Progenitor cell of endocrine pancreas (in vitro differentiated cells): ENCODE measurements at regions not wholly inside any gene's neighbourhood (a gene's known extent, or its start where the extent isn't known, plus 50 kb on each side); places are given as distances from the start of the nearest gene placed in this dataset.

Experiments used
- DNase-seq: peaks from one replicate; pipeline ENCODE4 v3.0.0; 2021; ENCODE audit warnings: low spot score; ENCODE audit not compliant: unreplicated experiment
- H3K27ac Mint-ChIP-seq: 2 replicates; pipeline ENCODE4 v1.8.0; 2021; ENCODE audit warnings: mild to moderate bottlenecking, moderate library complexity, mixed read lengths
- H3K27me3 Mint-ChIP-seq: 2 replicates; pipeline ENCODE4 v1.8.0; 2021; ENCODE audit warnings: mixed read lengths
- H3K36me3 Mint-ChIP-seq: 2 replicates; pipeline ENCODE4 v1.8.0; 2022; ENCODE audit warnings: mixed read lengths; ENCODE audit not compliant: insufficient read depth
- H3K4me1 Mint-ChIP-seq: 2 replicates; pipeline ENCODE4 v1.8.0; 2021; ENCODE audit warnings: low read depth, mixed read lengths
- H3K4me3 Mint-ChIP-seq: 2 replicates; pipeline ENCODE4 v1.8.0; 2021; ENCODE audit warnings: low read depth, mild to moderate bottlenecking, moderate library complexity, mixed read lengths
- H3K9me3 Mint-ChIP-seq: 2 replicates; pipeline ENCODE4 v1.8.0; 2021; ENCODE audit warnings: low read depth, mixed read lengths
- TF ChIP-seq, protein P1 (sequence below): fragments of 200-600 bp; sonication (generic); IDR thresholded peaks from one replicate; pipeline ENCODE4 v1.5.0; 2021; ENCODE audit warnings: antibody characterized with exemption, mild to moderate bottlenecking; ENCODE audit not compliant: unreplicated experiment

DNA sequence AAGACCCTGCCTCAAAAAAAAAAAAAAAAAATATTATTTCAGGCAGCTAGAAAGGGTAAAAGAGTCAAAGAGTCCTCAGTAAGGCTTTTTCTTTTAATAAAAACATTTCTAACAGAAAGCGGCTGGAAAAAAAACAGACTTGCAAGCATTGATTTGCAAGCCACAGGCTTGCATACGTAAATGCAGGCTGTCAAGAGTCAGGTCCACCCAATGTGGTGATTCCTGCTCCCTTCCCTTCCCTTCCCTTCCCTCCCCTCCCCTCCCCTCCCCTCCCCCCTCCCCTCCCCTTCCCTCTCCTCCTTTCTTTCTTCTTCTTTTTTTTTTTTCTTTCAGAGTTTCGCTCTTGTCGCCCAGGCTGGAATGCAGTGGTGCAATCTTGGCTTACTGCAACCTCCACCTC lies 74.4 kb upstream of the GULP1 start:
- no peaks in the 10 kb centered on the region for H3K27me3 Mint-ChIP-seq
- H3K36me3 Mint-ChIP-seq: no peaks in the 10 kb centered on the region
- no peak overlapping the region for H3K4me3 Mint-ChIP-seq
- TF ChIP-seq, protein P1, sequence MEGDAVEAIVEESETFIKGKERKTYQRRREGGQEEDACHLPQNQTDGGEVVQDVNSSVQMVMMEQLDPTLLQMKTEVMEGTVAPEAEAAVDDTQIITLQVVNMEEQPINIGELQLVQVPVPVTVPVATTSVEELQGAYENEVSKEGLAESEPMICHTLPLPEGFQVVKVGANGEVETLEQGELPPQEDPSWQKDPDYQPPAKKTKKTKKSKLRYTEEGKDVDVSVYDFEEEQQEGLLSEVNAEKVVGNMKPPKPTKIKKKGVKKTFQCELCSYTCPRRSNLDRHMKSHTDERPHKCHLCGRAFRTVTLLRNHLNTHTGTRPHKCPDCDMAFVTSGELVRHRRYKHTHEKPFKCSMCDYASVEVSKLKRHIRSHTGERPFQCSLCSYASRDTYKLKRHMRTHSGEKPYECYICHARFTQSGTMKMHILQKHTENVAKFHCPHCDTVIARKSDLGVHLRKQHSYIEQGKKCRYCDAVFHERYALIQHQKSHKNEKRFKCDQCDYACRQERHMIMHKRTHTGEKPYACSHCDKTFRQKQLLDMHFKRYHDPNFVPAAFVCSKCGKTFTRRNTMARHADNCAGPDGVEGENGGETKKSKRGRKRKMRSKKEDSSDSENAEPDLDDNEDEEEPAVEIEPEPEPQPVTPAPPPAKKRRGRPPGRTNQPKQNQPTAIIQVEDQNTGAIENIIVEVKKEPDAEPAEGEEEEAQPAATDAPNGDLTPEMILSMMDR: no peak
- H3K4me1 Mint-ChIP-seq: no peaks in the 10 kb centered on the region
- no peak for DNase-seq
- no peaks in the 10 kb centered on the region for H3K9me3 Mint-ChIP-seq
- no peak overlapping the region for H3K27ac Mint-ChIP-seq

DNA sequence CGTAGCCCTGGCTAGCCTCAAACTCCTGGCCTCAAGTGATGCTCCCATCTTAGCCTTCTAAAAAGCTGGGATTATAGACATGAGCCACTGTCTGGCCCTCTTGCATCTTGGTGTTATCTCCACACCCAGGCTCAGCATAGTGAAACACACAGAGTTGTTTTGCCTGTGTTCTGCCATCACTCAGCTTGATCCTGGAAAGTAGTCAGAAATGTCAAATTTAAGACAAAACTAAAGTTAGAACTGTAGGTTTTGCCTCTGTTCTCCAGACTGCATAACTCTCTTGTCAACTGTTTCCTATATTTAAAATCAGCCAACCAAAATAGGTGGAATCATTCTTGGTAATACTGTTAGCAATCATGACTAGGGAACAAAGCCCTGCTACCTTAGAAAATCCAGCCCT lies 72.1 kb upstream of the GULP1 start:
- Mint-ChIP-seq H3K4me3 (no peak overlapping the region), H3K4me1 (peaks cover 1% of the 10 kb centered on the region), H3K27ac (no peak overlapping the region), H3K9me3 (no peaks in the 10 kb centered on the region), H3K36me3 (no peaks in the 10 kb centered on the region), H3K27me3 (no peaks in the 10 kb centered on the region)
- TF ChIP-seq, protein P1: no peak
- no peak for DNase-seq

DNA sequence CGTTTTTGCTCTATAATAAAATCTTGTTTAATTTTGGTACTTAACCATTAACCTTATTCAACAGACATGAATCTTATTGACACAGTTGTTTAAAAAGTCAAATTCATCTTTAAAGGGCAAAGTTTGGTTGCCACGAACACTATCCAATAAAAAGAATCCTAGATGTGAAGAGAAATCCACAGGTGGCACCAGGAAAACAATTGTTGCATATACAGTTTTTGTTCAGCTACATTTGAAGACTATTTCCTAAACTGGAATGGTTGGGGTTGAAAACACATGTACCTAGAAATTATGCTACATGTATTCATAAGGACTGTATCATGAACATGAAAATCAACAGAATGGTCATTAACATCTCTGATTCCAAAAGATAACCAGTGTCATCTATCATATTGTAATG lies 71.1 kb upstream of the GULP1 start:
- Mint-ChIP-seq H3K4me3 (no peak overlapping the region), H3K4me1 (peaks cover 1% of the 10 kb centered on the region), H3K27ac (no peak overlapping the region), H3K27me3 (no peaks in the 10 kb centered on the region), H3K9me3 (no peaks in the 10 kb centered on the region), H3K36me3 (no peaks in the 10 kb centered on the region)
- DNase-seq: no peak
- TF ChIP-seq, protein P1: no peak

DNA sequence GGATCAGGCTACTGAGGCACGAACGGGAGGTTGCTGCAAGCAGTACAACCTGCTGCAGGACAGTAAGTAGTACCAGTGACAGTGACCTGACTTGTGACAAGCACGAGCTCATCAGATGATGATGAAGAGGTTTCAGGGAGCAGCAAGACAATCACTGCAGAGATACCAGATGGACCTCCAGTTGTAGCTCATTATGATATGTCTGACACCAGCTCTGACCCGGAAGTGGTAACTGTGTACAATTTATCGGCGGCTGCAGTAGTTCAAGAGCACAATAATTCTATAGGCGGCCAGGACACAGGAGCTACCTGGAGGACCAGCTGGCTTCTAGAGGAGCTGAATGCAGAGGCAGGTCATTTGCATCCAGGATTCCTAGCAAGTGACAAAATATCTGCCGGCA lies 64.0 kb upstream of the GULP1 start:
- Mint-ChIP-seq H3K9me3 (peaks cover 12% of the 10 kb centered on the region), H3K36me3 (peaks cover 2% of the 10 kb centered on the region), H3K4me1 (peaks cover 1% of the 10 kb centered on the region), H3K4me3 (no peak overlapping the region), H3K27ac (no peak overlapping the region), H3K27me3 (no peaks in the 10 kb centered on the region)
- no peak for DNase-seq
- TF ChIP-seq, protein P1: no peak

DNA sequence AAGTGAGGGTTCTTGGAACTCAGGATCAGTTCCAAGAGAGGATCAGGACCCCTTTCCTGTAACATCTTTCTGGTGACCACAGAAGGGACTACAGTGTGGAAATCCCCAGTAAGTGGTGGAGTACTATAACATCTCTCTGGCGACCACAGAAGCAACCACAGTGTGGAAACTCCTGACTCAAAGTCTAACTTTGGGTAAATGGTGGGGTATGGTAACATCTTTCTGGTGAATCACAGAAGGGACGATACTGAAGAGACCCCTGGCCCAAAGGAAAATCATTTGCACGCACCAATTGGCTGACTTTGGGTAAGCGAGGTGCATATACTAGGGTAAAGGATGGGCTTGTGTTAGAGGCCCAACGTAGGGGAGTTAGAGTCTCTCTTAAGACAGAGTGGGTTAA lies 56.3 kb upstream of the GULP1 start:
- TF ChIP-seq, protein P1: no peak
- Mint-ChIP-seq H3K9me3 (peaks cover 25% of the 10 kb centered on the region), H3K4me3 (no peak overlapping the region), H3K27me3 (no peaks in the 10 kb centered on the region), H3K27ac (no peak overlapping the region), H3K4me1 (no peaks in the 10 kb centered on the region), H3K36me3 (peaks cover 9% of the 10 kb centered on the region)
- no peak for DNase-seq
